ENCODE measurements at regions not wholly inside any gene's neighbourhood (a gene's known extent, or its start where the extent isn't known, plus 50 kb on each side); places are given as distances from the start of the nearest gene placed in this dataset.

DNA sequence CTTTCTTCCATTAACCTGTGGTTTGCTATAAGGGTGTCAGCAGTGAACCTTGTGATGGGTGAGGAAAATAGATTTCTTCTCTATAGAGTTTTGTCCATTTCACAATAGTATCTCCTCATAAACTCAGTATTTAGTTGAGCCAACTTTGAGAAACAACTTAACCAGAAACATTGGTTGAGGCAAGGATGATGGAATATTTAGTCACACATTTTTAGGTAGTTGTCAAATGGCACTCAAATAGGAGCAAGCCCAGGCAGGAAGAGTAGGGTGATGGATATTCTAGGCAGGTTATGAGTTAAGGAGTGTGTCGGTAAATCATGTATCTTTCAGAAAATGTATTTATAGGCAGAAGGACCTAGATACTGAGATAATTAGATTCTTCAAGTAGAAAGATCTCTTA lies 1267.6 kb downstream of the SLC16A7 start:
- TF ChIP-seq ZNF396 (CRISPR knock-in tag; IDR thresholded peaks at IDR 0.05; ENCODE audit: borderline replicate concordance) (no peak), CTCF (IDR thresholded peaks at IDR 0.05) (no peak), SMAD4 (CRISPR knock-in tag; IDR thresholded peaks at IDR 0.05) (no peak), ATF6 (CRISPR knock-in tag; IDR thresholded peaks at IDR 0.05) (no peak), MAX (CRISPR knock-in tag; IDR thresholded peaks at IDR 0.05) (no peak), ATF3 (CRISPR knock-in tag; conservative IDR thresholded peaks at IDR 0.05) (no peak), CBFB (CRISPR knock-in tag; IDR thresholded peaks at IDR 0.05; ENCODE audit: low read depth) (no peak)
- TF ChIP-seq, protein P1, sequence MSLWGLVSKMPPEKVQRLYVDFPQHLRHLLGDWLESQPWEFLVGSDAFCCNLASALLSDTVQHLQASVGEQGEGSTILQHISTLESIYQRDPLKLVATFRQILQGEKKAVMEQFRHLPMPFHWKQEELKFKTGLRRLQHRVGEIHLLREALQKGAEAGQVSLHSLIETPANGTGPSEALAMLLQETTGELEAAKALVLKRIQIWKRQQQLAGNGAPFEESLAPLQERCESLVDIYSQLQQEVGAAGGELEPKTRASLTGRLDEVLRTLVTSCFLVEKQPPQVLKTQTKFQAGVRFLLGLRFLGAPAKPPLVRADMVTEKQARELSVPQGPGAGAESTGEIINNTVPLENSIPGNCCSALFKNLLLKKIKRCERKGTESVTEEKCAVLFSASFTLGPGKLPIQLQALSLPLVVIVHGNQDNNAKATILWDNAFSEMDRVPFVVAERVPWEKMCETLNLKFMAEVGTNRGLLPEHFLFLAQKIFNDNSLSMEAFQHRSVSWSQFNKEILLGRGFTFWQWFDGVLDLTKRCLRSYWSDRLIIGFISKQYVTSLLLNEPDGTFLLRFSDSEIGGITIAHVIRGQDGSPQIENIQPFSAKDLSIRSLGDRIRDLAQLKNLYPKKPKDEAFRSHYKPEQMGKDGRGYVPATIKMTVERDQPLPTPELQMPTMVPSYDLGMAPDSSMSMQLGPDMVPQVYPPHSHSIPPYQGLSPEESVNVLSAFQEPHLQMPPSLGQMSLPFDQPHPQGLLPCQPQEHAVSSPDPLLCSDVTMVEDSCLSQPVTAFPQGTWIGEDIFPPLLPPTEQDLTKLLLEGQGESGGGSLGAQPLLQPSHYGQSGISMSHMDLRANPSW (CRISPR knock-in tag; conservative IDR thresholded peaks at IDR 0.05; ENCODE audit: low read depth): no peak
- TF ChIP-seq, protein P2, sequence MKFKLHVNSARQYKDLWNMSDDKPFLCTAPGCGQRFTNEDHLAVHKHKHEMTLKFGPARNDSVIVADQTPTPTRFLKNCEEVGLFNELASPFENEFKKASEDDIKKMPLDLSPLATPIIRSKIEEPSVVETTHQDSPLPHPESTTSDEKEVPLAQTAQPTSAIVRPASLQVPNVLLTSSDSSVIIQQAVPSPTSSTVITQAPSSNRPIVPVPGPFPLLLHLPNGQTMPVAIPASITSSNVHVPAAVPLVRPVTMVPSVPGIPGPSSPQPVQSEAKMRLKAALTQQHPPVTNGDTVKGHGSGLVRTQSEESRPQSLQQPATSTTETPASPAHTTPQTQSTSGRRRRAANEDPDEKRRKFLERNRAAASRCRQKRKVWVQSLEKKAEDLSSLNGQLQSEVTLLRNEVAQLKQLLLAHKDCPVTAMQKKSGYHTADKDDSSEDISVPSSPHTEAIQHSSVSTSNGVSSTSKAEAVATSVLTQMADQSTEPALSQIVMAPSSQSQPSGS (CRISPR knock-in tag; IDR thresholded peaks at IDR 0.05; ENCODE audit: borderline replicate concordance, low read depth): no peak
